IMR-90 (cell line): ENCODE measurements at regions not wholly inside any gene's neighbourhood (a gene's known extent, or its start where the extent isn't known, plus 50 kb on each side); places are given as distances from the start of the nearest gene placed in this dataset.

ENCODE experiments used
- ATAC-seq: fragments of 200-7000 bp; cut with Tn5 transposase; 2 replicates; pipeline ENCODE4 v1.9.1; 2020; ENCODE audit warnings: low read depth, mild to moderate bottlenecking, moderate library complexity
- BruUV-seq: library from RNA; stranded (reverse); fragments of 400-500 nt; replicated peaks from 2 replicates; lab custom pipeline; 2021; lab: Mats Ljungman, UMichigan
- CTCF ChIA-PET: fragments of 300-600 bp; formaldehyde crosslinking; extraction: SDS; loops from one replicate; lab custom pipeline; 2021; ENCODE audit warnings: antibody characterized with exemption; lab: Yijun Ruan, JAX
- POLR2A ChIA-PET: fragments of 300-600 bp; sonication (Branson Sonifier 250); formaldehyde crosslinking; loops from one replicate; lab custom pipeline; 2022; ENCODE audit warnings: antibody characterized with exemption; ENCODE audit not compliant: unreplicated experiment; lab: Charles Lee
- DNase-seq: peaks from one replicate; pipeline ENCODE4 v3.0.0; 2013
- H2AFZ ChIP-seq: replicated peaks from 2 replicates; pipeline ENCODE3; 2013; ENCODE audit warnings: low read length, mild to moderate bottlenecking; ENCODE audit not compliant: poor library complexity
- H2AK5ac ChIP-seq: 2 replicates; pipeline ENCODE4 v1.6.1; 2013; ENCODE audit warnings: low read depth, low read length, inconsistent platforms
- H2AK9ac ChIP-seq: replicated peaks from 2 replicates; pipeline ENCODE3; 2013; ENCODE audit warnings: mild to moderate bottlenecking, low read depth, low read length, moderate library complexity; ENCODE audit not compliant: poor library complexity
- H2BK120ac ChIP-seq: 2 replicates; pipeline ENCODE4 v1.6.1; 2013; ENCODE audit warnings: low read depth, low read length, inconsistent platforms
- H2BK15ac ChIP-seq: 3 replicates; pipeline ENCODE4 v1.6.1; 2013; ENCODE audit warnings: low read depth, low read length, inconsistent platforms
- H2BK20ac ChIP-seq: 2 replicates; pipeline ENCODE4 v1.6.1; 2013; ENCODE audit warnings: low read depth, mild to moderate bottlenecking, inconsistent platforms, low read length, moderate library complexity
- H2BK5ac ChIP-seq: 2 replicates; pipeline ENCODE4 v1.6.1; 2013; ENCODE audit warnings: mild to moderate bottlenecking, low read depth, low read length, inconsistent platforms; ENCODE audit not compliant: poor library complexity, severe bottlenecking
- H3K14ac ChIP-seq: replicated peaks from 2 replicates; pipeline ENCODE4 v1.6.1; 2013; ENCODE audit warnings: low read depth, low read length, inconsistent platforms
- H3K18ac ChIP-seq: 2 replicates; pipeline ENCODE4 v1.6.1; 2013; ENCODE audit warnings: low read depth, low read length, control low read depth
- H3K23ac ChIP-seq: 2 replicates; pipeline ENCODE4 v1.6.1; 2013; ENCODE audit warnings: low read depth, low read length, inconsistent platforms
- H3K27ac ChIP-seq: 2 replicates; pipeline ENCODE4 v1.5.1; 2013; ENCODE audit warnings: mild to moderate bottlenecking, control low read depth, low read length; ENCODE audit not compliant: insufficient read depth
- H3K27me3 ChIP-seq: 2 replicates; pipeline ENCODE4 v1.6.1; 2013; ENCODE audit warnings: low read length; ENCODE audit not compliant: control insufficient read depth, insufficient read depth
- H3K36me3 ChIP-seq: 2 replicates; pipeline ENCODE4 v1.6.1; 2013; ENCODE audit warnings: low read length, mixed read lengths; ENCODE audit not compliant: control insufficient read depth, insufficient read depth
- H3K4ac ChIP-seq: 2 replicates; pipeline ENCODE4 v1.6.1; 2013; ENCODE audit warnings: low read depth, low read length, inconsistent platforms
- H3K4me1 ChIP-seq: 2 replicates; pipeline ENCODE4 v1.6.1; 2013; ENCODE audit warnings: low read length, mixed read lengths; ENCODE audit not compliant: control insufficient read depth, insufficient read depth
- H3K4me2 ChIP-seq: 2 replicates; pipeline ENCODE4 v1.6.1; 2013; ENCODE audit warnings: low read depth, mild to moderate bottlenecking, control low read depth, low read length, moderate library complexity
- H3K4me3 ChIP-seq: 2 replicates; pipeline ENCODE4 v1.5.1; 2013; ENCODE audit warnings: low read depth, mild to moderate bottlenecking, control low read depth, low read length, moderate library complexity; ENCODE audit not compliant: insufficient read depth
- H3K56ac ChIP-seq: 2 replicates; pipeline ENCODE4 v1.6.1; 2013; ENCODE audit warnings: low read length, inconsistent platforms; ENCODE audit not compliant: insufficient read depth; ENCODE audit errors: extremely low read depth
- H3K79me1 ChIP-seq, 2 experiments: 2 replicates each; pipeline ENCODE4 v1.6.1; 2013; ENCODE audit warnings: low read length in 2 of 2, inconsistent platforms in 1 of 2, low read depth in 1 of 2
- H3K9ac ChIP-seq: 2 replicates; pipeline ENCODE4 v1.6.1; 2013; ENCODE audit warnings: low read depth, low read length, control low read depth
- H3K9me1 ChIP-seq: 2 replicates; pipeline ENCODE4 v1.6.1; 2013; ENCODE audit warnings: low read length, inconsistent platforms; ENCODE audit not compliant: insufficient read depth
- H3K9me3 ChIP-seq: 2 replicates; pipeline ENCODE4 v1.6.1; 2013; ENCODE audit warnings: low read length; ENCODE audit not compliant: control insufficient read depth, insufficient read depth
- H4K20me1 ChIP-seq: 2 replicates; pipeline ENCODE4 v1.6.1; 2013; ENCODE audit warnings: low read length, inconsistent platforms; ENCODE audit not compliant: insufficient read depth
- H4K5ac ChIP-seq: 2 replicates; pipeline ENCODE4 v1.6.1; 2013; ENCODE audit warnings: mild to moderate bottlenecking, low read depth, low read length, control low read depth
- H4K8ac ChIP-seq, 2 experiments: 2 replicates each; pipeline ENCODE4 v1.6.1; 2013; ENCODE audit warnings: low read depth in 2 of 2, low read length in 2 of 2, control low read depth in 1 of 2, inconsistent platforms in 1 of 2
- H4K91ac ChIP-seq: 2 replicates; pipeline ENCODE4 v1.6.1; 2013; ENCODE audit warnings: low read depth, low read length, inconsistent platforms; ENCODE audit not compliant: insufficient read depth
- BHLHE40 ChIP-seq: fragments of 150-350 bp; IDR thresholded peaks from 2 replicates; pipeline ENCODE4 v1.6.1; 2016; ENCODE audit warnings: mild to moderate bottlenecking, low read depth, low read length
- CEBPB ChIP-seq: IDR thresholded peaks from 2 replicates; pipeline ENCODE4 v1.6.1; 2012; ENCODE audit warnings: low read depth, low read length, improper control_type of control experiment
- WGBS, 2 experiments: methylation state at CpG; one replicate each; pipeline versions ENCODE4 v1.1.5 to v1.1.7; 2013; ENCODE audit warnings: missing lambda C conversion rate in 2 of 2; ENCODE audit not compliant: insufficient read length in 1 of 2; ENCODE audit errors: extremely low coverage in 2 of 2; 5-methylcytosine and 5-hydroxymethylcytosine counted together
- dilution Hi-C: fragments of 300-500 bp; cut with HindIII; formaldehyde crosslinking; loops from one replicate; pipeline ENCODE4 v1.14.3; 2018; ENCODE audit warnings: low sequenced_read_pairs; ENCODE audit not compliant: unreplicated experiment
- in situ Hi-C: fragments of 300-500 bp; cut with MboI; formaldehyde crosslinking; loops from 3 replicates; pipeline ENCODE4 v1.14.3; 2019; ENCODE audit warnings: low sequenced_read_pairs, inconsistent platforms, mixed read lengths
- intact Hi-C: fragments of 100-400 bp; cut with micrococcal nuclease; formaldehyde crosslinking; loops from 2 replicates; pipeline ENCODE4 v1.10.0; 2022

GRCh38 chr6:43916924-43917877 is 147.2 kb downstream of the VEGFA start:
- TF ChIP-seq CEBPB (peak; percentile 70), BHLHE40 (no peak)
- no peak overlapping the region for H2BK20ac ChIP-seq
- ATAC-seq (peak; percentile 45), DNase-seq (peak; percentile 51)
- no peaks in the 10 kb centered on the region for H3K79me1 ChIP-seq
- no peak overlapping the region for H3K14ac ChIP-seq
- dilution Hi-C loops: no loop called here
- in situ Hi-C loops: no loop called here
- no peaks in the 10 kb centered on the region for H3K9me3 ChIP-seq
- H3K27me3 ChIP-seq: no peaks in the 10 kb centered on the region
- no peaks in the 10 kb centered on the region for H3K36me3 ChIP-seq
- no CpG with 5 or more reads among the region's 12 CpGs for WGBS, 2 experiments
- peak overlapping the region; percentile 0 for H2AFZ ChIP-seq
- no peak overlapping the region for H3K4me2 ChIP-seq
- H4K91ac ChIP-seq: no peak overlapping the region
- H4K20me1 ChIP-seq: no peaks in the 10 kb centered on the region
- no peak overlapping the region for H3K27ac ChIP-seq
- no peak overlapping the region for H4K8ac ChIP-seq
- H3K4ac ChIP-seq: no peak overlapping the region
- no peak overlapping the region for H3K18ac ChIP-seq
- H3K9me1 ChIP-seq: peaks cover 4% of the 10 kb centered on the region; the same call in 1 of the 2 replicates
- CTCF ChIA-PET: no interaction called here
- no peak overlapping the region for H2BK5ac ChIP-seq
- no peak overlapping the region for H3K9ac ChIP-seq
- no peak overlapping the region for H3K56ac ChIP-seq
- H2BK120ac ChIP-seq: no peak overlapping the region
- intact Hi-C loops: no loop called here
- H3K23ac ChIP-seq: no peak overlapping the region
- no peak overlapping the region for H4K5ac ChIP-seq
- peak overlapping the region; percentile 11; the same call in 1 of the 3 replicates for H2BK15ac ChIP-seq
- no TSS peak for BruUV-seq
- no peak overlapping the region for H3K4me3 ChIP-seq
- H2AK5ac ChIP-seq: 0 out of 2 replicates have a peak overlapping the region, but pooled peaks have one; percentile 27
- H2AK9ac ChIP-seq: no peak overlapping the region
- POLR2A ChIA-PET: no interaction called here
- peaks cover 10% of the 10 kb centered on the region for H3K4me1 ChIP-seq
